Type B pancreatic cell (in vitro differentiated cells): ENCODE measurements at regions not wholly inside any gene's neighbourhood (a gene's known extent, or its start where the extent isn't known, plus 50 kb on each side); places are given as distances from the start of the nearest gene placed in this dataset.

Source experiments
- DNase-seq: peaks from one replicate; pipeline ENCODE4 v3.0.0; 2021; ENCODE audit warnings: mixed read lengths; ENCODE audit not compliant: unreplicated experiment; ENCODE audit errors: extremely low spot score
- H3K27ac Mint-ChIP-seq: 2 replicates; pipeline ENCODE4 v1.8.0; 2021; ENCODE audit warnings: mild to moderate bottlenecking, mixed read lengths
- H3K27me3 Mint-ChIP-seq: 2 replicates; pipeline ENCODE4 v1.8.0; 2021; ENCODE audit warnings: mixed read lengths
- H3K36me3 Mint-ChIP-seq: 2 replicates; pipeline ENCODE4 v1.8.0; 2021; ENCODE audit warnings: mixed read lengths
- H3K4me1 Mint-ChIP-seq: one replicate; pipeline ENCODE4 v1.8.0; 2021; ENCODE audit warnings: mixed read lengths; ENCODE audit not compliant: unreplicated experiment
- H3K4me3 Mint-ChIP-seq: 2 replicates; pipeline ENCODE4 v1.8.0; 2021; ENCODE audit warnings: mild to moderate bottlenecking, mixed read lengths
- H3K9me3 Mint-ChIP-seq: 2 replicates; pipeline ENCODE4 v1.8.0; 2021; ENCODE audit warnings: mixed read lengths
- TF ChIP-seq, protein P1 (sequence below): fragments of 200-600 bp; sonication (generic); conservative IDR thresholded peaks from 2 replicates; pipeline ENCODE4 v1.5.0; 2021; ENCODE audit warnings: antibody characterized with exemption, mild to moderate bottlenecking

DNA sequence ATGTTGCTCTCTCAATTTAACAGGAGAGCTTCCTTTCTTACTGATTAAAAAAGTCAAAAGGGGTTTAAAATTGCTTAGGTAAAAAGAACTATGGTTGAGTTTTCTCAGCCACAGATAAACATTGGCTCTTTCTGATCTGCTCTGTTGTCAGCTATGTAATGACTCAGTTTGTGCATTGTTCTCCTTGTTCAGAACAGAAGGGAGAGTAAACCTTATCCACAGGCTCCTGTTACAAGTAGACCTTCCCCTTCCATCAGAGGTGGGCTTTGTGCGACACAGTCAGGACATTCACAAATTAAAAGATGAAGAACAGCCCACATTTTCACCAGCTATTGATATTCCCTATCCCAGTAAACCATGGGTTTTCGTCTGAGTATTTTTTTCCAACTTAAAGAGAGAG is 236.3 kb upstream of the SEMA6A start:
- TF ChIP-seq, protein P1, sequence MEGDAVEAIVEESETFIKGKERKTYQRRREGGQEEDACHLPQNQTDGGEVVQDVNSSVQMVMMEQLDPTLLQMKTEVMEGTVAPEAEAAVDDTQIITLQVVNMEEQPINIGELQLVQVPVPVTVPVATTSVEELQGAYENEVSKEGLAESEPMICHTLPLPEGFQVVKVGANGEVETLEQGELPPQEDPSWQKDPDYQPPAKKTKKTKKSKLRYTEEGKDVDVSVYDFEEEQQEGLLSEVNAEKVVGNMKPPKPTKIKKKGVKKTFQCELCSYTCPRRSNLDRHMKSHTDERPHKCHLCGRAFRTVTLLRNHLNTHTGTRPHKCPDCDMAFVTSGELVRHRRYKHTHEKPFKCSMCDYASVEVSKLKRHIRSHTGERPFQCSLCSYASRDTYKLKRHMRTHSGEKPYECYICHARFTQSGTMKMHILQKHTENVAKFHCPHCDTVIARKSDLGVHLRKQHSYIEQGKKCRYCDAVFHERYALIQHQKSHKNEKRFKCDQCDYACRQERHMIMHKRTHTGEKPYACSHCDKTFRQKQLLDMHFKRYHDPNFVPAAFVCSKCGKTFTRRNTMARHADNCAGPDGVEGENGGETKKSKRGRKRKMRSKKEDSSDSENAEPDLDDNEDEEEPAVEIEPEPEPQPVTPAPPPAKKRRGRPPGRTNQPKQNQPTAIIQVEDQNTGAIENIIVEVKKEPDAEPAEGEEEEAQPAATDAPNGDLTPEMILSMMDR = no peak
- peaks cover 3% of the 10 kb centered on the region for H3K4me1 Mint-ChIP-seq
- H3K36me3 Mint-ChIP-seq = no peaks in the 10 kb centered on the region

DNA sequence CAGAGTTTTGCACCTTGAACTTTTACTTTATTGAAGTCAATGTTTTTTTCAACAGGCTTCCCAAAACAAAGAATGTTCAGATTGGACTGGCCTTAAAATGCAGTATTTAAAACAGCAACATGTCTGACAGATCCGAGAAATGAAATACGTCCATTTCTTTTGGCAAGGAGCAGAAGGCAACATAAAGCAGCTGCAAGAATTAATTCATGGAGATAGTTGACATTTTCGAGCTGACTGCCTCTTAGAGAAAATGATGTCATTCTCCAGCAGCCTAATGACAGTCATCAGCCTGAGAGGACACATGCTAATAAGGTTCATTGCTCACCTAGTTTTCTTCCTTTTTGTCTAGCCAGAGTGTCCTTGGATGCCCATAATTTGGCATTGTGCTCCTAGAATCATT is 232.2 kb upstream of the SEMA6A start:
- H3K27me3 Mint-ChIP-seq = peaks cover 3% of the 10 kb centered on the region
- no peaks in the 10 kb centered on the region for H3K9me3 Mint-ChIP-seq
- H3K27ac Mint-ChIP-seq = no peak overlapping the region
- TF ChIP-seq, protein P1 = no peak
- H3K36me3 Mint-ChIP-seq = no peaks in the 10 kb centered on the region
- H3K4me1 Mint-ChIP-seq = peaks cover 3% of the 10 kb centered on the region
- no peak overlapping the region for H3K4me3 Mint-ChIP-seq
- DNase-seq = no peak

More for the DNA sequence above, 236.3 kb upstream of the SEMA6A start:
- no peak for DNase-seq
- Mint-ChIP-seq H3K4me3 (no peak overlapping the region), H3K27me3 (no peaks in the 10 kb centered on the region), H3K27ac (no peak overlapping the region), H3K9me3 (no peaks in the 10 kb centered on the region)

DNA sequence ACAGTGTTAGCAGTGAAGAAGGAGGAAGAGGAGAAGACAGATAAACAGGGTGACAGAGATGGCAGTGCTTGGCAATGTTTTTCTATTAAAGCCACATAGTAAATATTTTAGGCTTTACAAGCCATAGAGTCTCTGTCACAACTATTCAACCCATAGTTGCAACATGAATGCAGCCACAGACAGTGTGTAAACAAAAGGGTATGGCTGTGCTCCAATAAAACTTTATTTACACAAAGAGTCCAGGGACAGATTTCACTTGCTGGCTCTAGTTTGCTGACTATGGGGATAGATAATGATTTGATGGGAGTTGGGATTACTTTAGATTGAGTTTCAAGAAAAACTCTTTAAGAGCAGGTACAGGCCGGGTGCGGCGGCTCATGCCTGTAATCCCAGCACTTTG is 224.8 kb upstream of the SEMA6A start:
- Mint-ChIP-seq H3K27ac (no peak overlapping the region), H3K36me3 (peaks cover 5% of the 10 kb centered on the region), H3K4me1 (no peaks in the 10 kb centered on the region), H3K9me3 (peaks cover 3% of the 10 kb centered on the region), H3K4me3 (no peak overlapping the region), H3K27me3 (peaks cover under 1% of the 10 kb centered on the region)
- TF ChIP-seq, protein P1 = no peak
- no peak for DNase-seq

DNA sequence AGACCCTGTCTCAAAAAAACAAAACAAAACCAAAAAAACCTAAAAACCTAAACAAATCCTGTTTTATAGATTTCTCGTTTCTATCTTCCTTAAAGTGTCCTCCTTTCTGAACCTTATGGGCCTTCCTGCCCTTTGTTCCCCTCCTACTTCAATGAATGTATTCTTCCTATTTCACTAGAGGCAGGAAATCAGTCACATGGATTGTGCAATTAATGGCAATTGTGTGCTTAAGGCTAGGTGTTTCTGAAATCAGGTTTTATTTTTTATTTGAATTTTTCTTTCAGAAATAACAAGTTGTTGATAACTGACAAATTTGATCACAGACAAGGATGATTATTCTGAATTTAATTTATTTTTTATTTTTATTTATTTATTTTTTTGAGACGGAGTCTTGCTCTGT is 220.6 kb upstream of the SEMA6A start:
- Mint-ChIP-seq H3K27ac (no peak overlapping the region), H3K4me3 (no peak overlapping the region), H3K27me3 (no peaks in the 10 kb centered on the region), H3K36me3 (peaks cover 5% of the 10 kb centered on the region), H3K9me3 (peaks cover 3% of the 10 kb centered on the region), H3K4me1 (no peaks in the 10 kb centered on the region)
- TF ChIP-seq, protein P1 = no peak
- DNase-seq = no peak

DNA sequence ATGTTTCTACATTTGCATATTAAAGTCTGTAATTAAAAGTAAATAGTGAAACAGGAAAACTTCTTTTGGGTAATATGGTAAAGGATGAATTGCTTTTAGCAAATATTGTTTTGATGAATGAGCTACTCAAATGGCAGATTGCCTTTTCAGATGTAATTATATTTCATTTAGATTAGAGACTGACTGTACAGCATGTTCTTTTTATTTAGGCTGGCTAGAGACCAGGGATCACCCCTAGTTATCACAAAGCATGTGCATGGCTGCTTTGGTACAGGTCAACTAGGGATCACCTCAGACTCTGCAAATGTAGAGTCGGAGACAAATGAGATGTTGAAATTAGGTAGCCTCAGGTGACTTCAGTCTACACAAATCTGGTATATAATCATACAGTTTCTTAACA is 214.9 kb upstream of the SEMA6A start:
- DNase-seq = no peak
- Mint-ChIP-seq H3K4me1 (no peaks in the 10 kb centered on the region), H3K36me3 (no peaks in the 10 kb centered on the region), H3K9me3 (peaks cover 4% of the 10 kb centered on the region), H3K4me3 (no peak overlapping the region), H3K27me3 (no peaks in the 10 kb centered on the region), H3K27ac (no peak overlapping the region)
- TF ChIP-seq, protein P1 = no peak

DNA sequence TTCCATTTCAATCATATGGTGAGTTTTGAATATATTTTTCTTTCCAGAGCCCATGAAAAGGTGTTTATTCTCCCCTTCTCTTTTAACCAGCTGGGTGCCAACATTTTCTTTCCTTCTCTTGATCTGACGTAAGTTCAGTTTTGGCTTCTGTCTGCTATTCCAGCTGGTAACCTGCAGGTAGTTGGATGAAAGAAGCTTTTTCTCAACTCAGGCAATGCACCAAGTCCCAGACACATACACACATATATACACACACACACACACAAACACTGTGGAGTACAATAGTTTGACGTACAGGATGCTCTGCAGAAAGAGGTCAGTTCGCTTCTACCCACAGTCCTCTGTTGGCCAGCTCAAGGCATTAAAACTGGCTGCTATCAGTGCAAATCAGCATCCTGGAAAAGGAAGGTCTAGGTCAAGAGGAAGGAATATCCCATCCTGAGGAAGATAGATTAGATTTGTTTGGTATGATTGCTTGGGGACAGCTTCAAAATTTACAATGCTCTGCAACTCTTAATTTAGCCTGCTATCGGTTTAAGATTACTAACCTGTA is 214.3 kb upstream of the SEMA6A start:
- no peak for DNase-seq
- no peaks in the 10 kb centered on the region for H3K4me1 Mint-ChIP-seq
- H3K9me3 Mint-ChIP-seq = peaks cover 4% of the 10 kb centered on the region
- TF ChIP-seq, protein P1 = no peak
- H3K4me3 Mint-ChIP-seq = no peak overlapping the region
- no peaks in the 10 kb centered on the region for H3K36me3 Mint-ChIP-seq
- H3K27me3 Mint-ChIP-seq = no peaks in the 10 kb centered on the region
- H3K27ac Mint-ChIP-seq = no peak overlapping the region
